Hematopoietic multipotent progenitor cell (in vitro differentiated cells): ENCODE measurements at regions not wholly inside any gene's neighbourhood (a gene's known extent, or its start where the extent isn't known, plus 50 kb on each side); places are given as distances from the start of the nearest gene placed in this dataset.
"Not testable (repeated sequence)": the region's sequence is repeated elsewhere in the genome, so short reads cannot be mapped to it uniquely, and the experiment has no call there.

Experiments
- DNase-seq, 3 donors: peaks; one replicate each; pipeline ENCODE4 v3.0.0-alpha.2; 2011 to 2015; ENCODE audit warnings: low read depth in 2 of 3, low spot score in 2 of 3

- DNase-seq = no peak
Measured at GRCh38 chr4:160375772-160376452, 1273.0 kb downstream of the RAPGEF2 start.

- DNase-seq = no peak
Measured at GRCh38 chr4:160386846-160387245, 1284.0 kb downstream of the RAPGEF2 start.

GRCh38 chr4:160399826-160400225, 1296.9 kb downstream of the RAPGEF2 start:
- DNase-seq = no peak

- DNase-seq = no peak
Measured at GRCh38 chr4:160403081-160403480, 1300.2 kb downstream of the RAPGEF2 start.

- DNase-seq = no peak
Measured at GRCh38 chr4:160406263-160406825, 1303.5 kb downstream of the RAPGEF2 start.

- no peak for DNase-seq
Measured at GRCh38 chr4:160414496-160414895, 1311.6 kb downstream of the RAPGEF2 start.

- no peak for DNase-seq
Measured at GRCh38 chr4:160423879-160424451, 1321.1 kb downstream of the RAPGEF2 start.

- no peak for DNase-seq
Measured at GRCh38 chr4:160426233-160426632, 1323.4 kb downstream of the RAPGEF2 start.

- DNase-seq = no peak
Measured at GRCh38 chr4:160450876-160451275, 1348.0 kb downstream of the RAPGEF2 start.

GRCh38 chr4:160481696-160482690, 1379.1 kb downstream of the RAPGEF2 start:
- DNase-seq = not testable (repeated sequence)

- DNase-seq = no peak
Measured at GRCh38 chr4:160485071-160485687, 1382.3 kb downstream of the RAPGEF2 start.

GRCh38 chr4:160492181-160492580, 1389.3 kb downstream of the RAPGEF2 start:
- no peak for DNase-seq

GRCh38 chr4:160493206-160493605, 1390.3 kb downstream of the RAPGEF2 start:
- DNase-seq = no peak

GRCh38 chr4:160495356-160495755, 1392.5 kb downstream of the RAPGEF2 start:
- no peak for DNase-seq

GRCh38 chr4:160498211-160498610, 1395.3 kb downstream of the RAPGEF2 start:
- no peak for DNase-seq

GRCh38 chr4:160505724-160506123, 1402.8 kb downstream of the RAPGEF2 start:
- DNase-seq = no peak

GRCh38 chr4:160510928-160511327, 1408.0 kb downstream of the RAPGEF2 start:
- no peak for DNase-seq

GRCh38 chr4:160514126-160514525, 1411.2 kb downstream of the RAPGEF2 start:
- no peak for DNase-seq

- DNase-seq = no peak
Measured at GRCh38 chr4:160523231-160523630, 1420.4 kb downstream of the RAPGEF2 start.

- DNase-seq = no peak
Measured at GRCh38 chr4:160537681-160538080, 1434.8 kb downstream of the RAPGEF2 start.

- no peak for DNase-seq
Measured at GRCh38 chr4:160546201-160546600, 1443.3 kb downstream of the RAPGEF2 start.
